K562 (cell line): ENCODE measurements at regions not wholly inside any gene's neighbourhood (a gene's known extent, or its start where the extent isn't known, plus 50 kb on each side); places are given as distances from the start of the nearest gene placed in this dataset.
A peak's percentile ranks its signal among the peaks of the same experiment; 100 is the strongest.

ENCODE experiments used
- CHD4 ChIP-seq: fragments of 200-600 bp; sonication (generic); IDR thresholded peaks from 3 replicates; pipeline ENCODE4 v1.6.1; 2012; ENCODE audit warnings: low read depth, mild to moderate bottlenecking, mixed read lengths, low read length, inconsistent platforms; ENCODE audit not compliant: insufficient read depth, insufficient replicate concordance, poor library complexity, severe bottlenecking
- CLOCK ChIP-seq: fragments of 250-450 bp; sonication (Bioruptor Pico); IDR thresholded peaks from 2 replicates; pipeline ENCODE4 v1.4.0; 2020; ENCODE audit warnings: mild to moderate bottlenecking, moderate library complexity, borderline replicate concordance
- GMEB1 ChIP-seq: fragments of 250-450 bp; sonication (Bioruptor Pico); IDR thresholded peaks from 2 replicates; pipeline ENCODE4 v1.4.0; 2020; ENCODE audit warnings: mild to moderate bottlenecking
- NFE2 ChIP-seq: IDR thresholded peaks from 2 replicates; pipeline ENCODE4 v1.6.1; 2014; ENCODE audit warnings: antibody characterized with exemption, low read depth
- ZBTB40 ChIP-seq, 2 experiments: fragments of 450-650 bp in 1 of 2; sonication (generic) in 1 of 2; formaldehyde crosslinking in 1 of 2; IDR thresholded peaks; 2 replicates each; pipeline versions ENCODE4 v1.7.1 to v1.9.0; 2016 to 2022; ENCODE audit warnings: inconsistent platforms in 1 of 2, mild to moderate bottlenecking in 1 of 2, missing genetic modification reagents in 1 of 2
- TF ChIP-seq, protein P1 (sequence below): IDR thresholded peaks from 2 replicates; pipeline ENCODE4 v1.6.1; 2011; ENCODE audit warnings: borderline replicate concordance, low read depth, mild to moderate bottlenecking, moderate library complexity, low read length; ENCODE audit not compliant: insufficient read depth, poor library complexity, severe bottlenecking
- TF ChIP-seq, protein P2 (sequence below), 2 experiments: IDR thresholded peaks; 2 replicates each; pipeline ENCODE4 v1.6.1; 2011; ENCODE audit warnings: borderline replicate concordance in 1 of 2, control low read depth in 1 of 2, low read depth in 1 of 2, low read length in 1 of 2, mild to moderate bottlenecking in 1 of 2, mixed read lengths in 1 of 2, moderate library complexity in 1 of 2; ENCODE audit not compliant: insufficient read depth in 1 of 2, insufficient read length in 1 of 2, poor library complexity in 1 of 2, severe bottlenecking in 1 of 2; ENCODE audit errors: extremely low read depth in 1 of 2

GRCh38 chr6:105892577-105893262, 193.4 kb upstream of the PRDM1 start (continued):
- TF ChIP-seq GMEB1: no peak
- no peak for TF ChIP-seq CHD4
- no peak for TF ChIP-seq ZBTB40 (IDR thresholded peaks at IDR 0.05)
- TF ChIP-seq ZBTB40 (CRISPR knock-in tag; IDR thresholded peaks at IDR 0.05): no peak
- TF ChIP-seq, protein P1, sequence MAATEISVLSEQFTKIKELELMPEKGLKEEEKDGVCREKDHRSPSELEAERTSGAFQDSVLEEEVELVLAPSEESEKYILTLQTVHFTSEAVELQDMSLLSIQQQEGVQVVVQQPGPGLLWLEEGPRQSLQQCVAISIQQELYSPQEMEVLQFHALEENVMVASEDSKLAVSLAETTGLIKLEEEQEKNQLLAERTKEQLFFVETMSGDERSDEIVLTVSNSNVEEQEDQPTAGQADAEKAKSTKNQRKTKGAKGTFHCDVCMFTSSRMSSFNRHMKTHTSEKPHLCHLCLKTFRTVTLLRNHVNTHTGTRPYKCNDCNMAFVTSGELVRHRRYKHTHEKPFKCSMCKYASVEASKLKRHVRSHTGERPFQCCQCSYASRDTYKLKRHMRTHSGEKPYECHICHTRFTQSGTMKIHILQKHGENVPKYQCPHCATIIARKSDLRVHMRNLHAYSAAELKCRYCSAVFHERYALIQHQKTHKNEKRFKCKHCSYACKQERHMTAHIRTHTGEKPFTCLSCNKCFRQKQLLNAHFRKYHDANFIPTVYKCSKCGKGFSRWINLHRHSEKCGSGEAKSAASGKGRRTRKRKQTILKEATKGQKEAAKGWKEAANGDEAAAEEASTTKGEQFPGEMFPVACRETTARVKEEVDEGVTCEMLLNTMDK: no peak
- TF ChIP-seq, protein P2, sequence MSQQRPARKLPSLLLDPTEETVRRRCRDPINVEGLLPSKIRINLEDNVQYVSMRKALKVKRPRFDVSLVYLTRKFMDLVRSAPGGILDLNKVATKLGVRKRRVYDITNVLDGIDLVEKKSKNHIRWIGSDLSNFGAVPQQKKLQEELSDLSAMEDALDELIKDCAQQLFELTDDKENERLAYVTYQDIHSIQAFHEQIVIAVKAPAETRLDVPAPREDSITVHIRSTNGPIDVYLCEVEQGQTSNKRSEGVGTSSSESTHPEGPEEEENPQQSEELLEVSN (IDR thresholded peaks at IDR 0.05; ENCODE audit: borderline replicate concordance in 1 of 2, extremely low read depth in 1 of 2, insufficient read depth in 1 of 2, insufficient read length in 1 of 2, low read depth in 1 of 2, low read length in 1 of 2, poor library complexity in 1 of 2, severe bottlenecking in 1 of 2): no peak
- no peak for TF ChIP-seq CLOCK (CRISPR knock-in tag)
- peak; percentile 84 for TF ChIP-seq NFE2
